Keratinocyte (primary cell): ENCODE measurements at regions not wholly inside any gene's neighbourhood (a gene's known extent, or its start where the extent isn't known, plus 50 kb on each side); places are given as distances from the start of the nearest gene placed in this dataset.

Experiments
- DNase-seq: peaks from one replicate; pipeline ENCODE4 v3.0.0-alpha.2; 2011; ENCODE audit warnings: low read depth, missing footprints, low spot score
- FAIRE-seq: peaks from 2 replicates; lab custom pipeline; 2011; peaks lifted over from hg19 to GRCh38; lab: Jason Lieb, UNC
- H2AFZ ChIP-seq: 2 replicates; pipeline ENCODE4 v1.6.0; 2012; ENCODE audit warnings: low read length, control low read depth, inconsistent platforms; ENCODE audit not compliant: control insufficient read depth
- H3K27ac ChIP-seq: 2 replicates; pipeline ENCODE4 v1.5.1; 2011; ENCODE audit warnings: low read length; ENCODE audit not compliant: control insufficient read depth, insufficient read depth
- H3K27me3 ChIP-seq: 3 replicates; pipeline ENCODE4 v1.6.0; 2011; ENCODE audit warnings: low read length; ENCODE audit not compliant: control insufficient read depth, insufficient read depth; ENCODE audit errors: extremely low read depth
- H3K36me3 ChIP-seq, 2 experiments: 2 replicates in 1 of 2; 3 replicates in 1 of 2; pipeline ENCODE4 v1.5.1; 2011; ENCODE audit warnings: low read length in 2 of 2, mild to moderate bottlenecking in 1 of 2; ENCODE audit not compliant: control insufficient read depth in 2 of 2, insufficient read depth in 2 of 2; ENCODE audit errors: extremely low read depth in 1 of 2
- H3K4me1 ChIP-seq: 3 replicates; pipeline ENCODE4 v1.5.1; 2011; ENCODE audit warnings: low read length; ENCODE audit not compliant: control insufficient read depth, insufficient read depth; ENCODE audit errors: extremely low read depth
- H3K4me2 ChIP-seq: 3 replicates; pipeline ENCODE4 v1.6.0; 2011; ENCODE audit warnings: low read depth, low read length; ENCODE audit not compliant: control insufficient read depth, insufficient read depth; ENCODE audit errors: extremely low read depth
- H3K4me3 ChIP-seq, 3 experiments: fragments of 200-600 bp in 1 of 3; sonication (generic) in 1 of 3; 2 replicates in 2 of 3; 3 replicates in 1 of 3; pipeline ENCODE4 v1.5.1; 2011 to 2016; ENCODE audit warnings: low read length in 3 of 3, mild to moderate bottlenecking in 3 of 3, control low read depth in 2 of 3, inconsistent platforms in 1 of 3, low read depth in 1 of 3, mixed read lengths in 1 of 3, mixed run types in 1 of 3, moderate library complexity in 1 of 3; ENCODE audit not compliant: control insufficient read depth in 2 of 3, insufficient read depth in 2 of 3; ENCODE audit errors: extremely low read depth in 1 of 3
- H3K79me2 ChIP-seq: 2 replicates; pipeline ENCODE4 v1.6.0; 2012; ENCODE audit warnings: low read length; ENCODE audit not compliant: control insufficient read depth, insufficient read depth
- H3K9ac ChIP-seq: 3 replicates; pipeline ENCODE4 v1.6.0; 2011; ENCODE audit warnings: low read length; ENCODE audit not compliant: control insufficient read depth, insufficient read depth; ENCODE audit errors: extremely low read depth
- H3K9me1 ChIP-seq: 3 replicates; pipeline ENCODE4 v1.6.0; 2011; ENCODE audit warnings: low read length; ENCODE audit not compliant: control insufficient read depth, insufficient read depth; ENCODE audit errors: extremely low read depth
- H3K9me3 ChIP-seq: 2 replicates; pipeline ENCODE4 v1.5.1; 2012; ENCODE audit warnings: low read depth, low read length; ENCODE audit not compliant: control insufficient read depth
- H4K20me1 ChIP-seq: 3 replicates; pipeline ENCODE4 v1.6.0; 2011; ENCODE audit warnings: low read length; ENCODE audit not compliant: control insufficient read depth, insufficient read depth; ENCODE audit errors: extremely low read depth
- CTCF ChIP-seq, 3 experiments: IDR thresholded peaks in 1 of 3; conservative IDR thresholded peaks in 1 of 3; optimal IDR thresholded peaks in 1 of 3; 2 replicates in 2 of 3; 3 replicates in 1 of 3; pipeline versions ENCODE3 to v1.5.1; 2011; ENCODE audit warnings: low read length in 3 of 3, mild to moderate bottlenecking in 3 of 3, moderate library complexity in 2 of 3, control low read depth in 1 of 3, inconsistent platforms in 1 of 3; ENCODE audit not compliant: insufficient read depth in 2 of 3; ENCODE audit errors: extremely low read depth in 1 of 3
- EZH2 ChIP-seq: IDR thresholded peaks from one replicate; pipeline ENCODE4 v1.6.1; 2012; ENCODE audit warnings: inconsistent platforms, mild to moderate bottlenecking, low read length, moderate library complexity
- dilution Hi-C: fragments of 300-500 bp; cut with MboI; formaldehyde crosslinking; loops from one replicate; pipeline ENCODE4 v1.7.0; 2020; ENCODE audit warnings: low sequenced_read_pairs; ENCODE audit not compliant: extremely low pct_ligation_motif_present

- H2AFZ ChIP-seq = no peak overlapping the region
- no peak for TF ChIP-seq EZH2
- no peak for TF ChIP-seq CTCF (optimal IDR thresholded peaks at IDR 0.05 in 1 of 3, IDR thresholded peaks at IDR 0.05 in 1 of 3, conservative IDR thresholded peaks at IDR 0.05 in 1 of 3; ENCODE audit: extremely low read depth in 1 of 3, insufficient read depth in 2 of 3, low read length in 3 of 3)
- no peaks in the 10 kb centered on the region for H3K4me1 ChIP-seq
- H3K79me2 ChIP-seq = no peaks in the 10 kb centered on the region
- no peak overlapping the region for H3K27ac ChIP-seq
- peaks cover 21% of the 10 kb centered on the region for H3K27me3 ChIP-seq
- H3K9ac ChIP-seq = no peak overlapping the region
- no peaks in the 10 kb centered on the region for H3K9me3 ChIP-seq
- no peak for DNase-seq
- H3K9me1 ChIP-seq = no peaks in the 10 kb centered on the region
- no peak for FAIRE-seq
- no peak overlapping the region for H3K4me2 ChIP-seq
- no peaks in the 10 kb centered on the region for H4K20me1 ChIP-seq
- no peaks in the 10 kb centered on the region for H3K36me3 ChIP-seq
- dilution Hi-C loops = no loop called here
- no peak overlapping the region for H3K4me3 ChIP-seq
These were observed 162.9 kb downstream of the ACTR3B start for GRCh38 chr7:152922318-152923081.

GRCh38 chr7:152923711-152924110 lies 164.2 kb downstream of the ACTR3B start:
- no peak overlapping the region for H3K27ac ChIP-seq
- H3K9me3 ChIP-seq = no peaks in the 10 kb centered on the region
- no peaks in the 10 kb centered on the region for H3K9me1 ChIP-seq
- no peak for FAIRE-seq
- no peak overlapping the region for H2AFZ ChIP-seq
- H3K27me3 ChIP-seq = peaks cover 21% of the 10 kb centered on the region
- no peak for TF ChIP-seq CTCF (optimal IDR thresholded peaks at IDR 0.05 in 1 of 3, IDR thresholded peaks at IDR 0.05 in 1 of 3, conservative IDR thresholded peaks at IDR 0.05 in 1 of 3; ENCODE audit: extremely low read depth in 1 of 3, insufficient read depth in 2 of 3, low read length in 3 of 3)
- TF ChIP-seq EZH2 = no peak
- H3K79me2 ChIP-seq = no peaks in the 10 kb centered on the region
- H4K20me1 ChIP-seq = no peaks in the 10 kb centered on the region
- H3K4me1 ChIP-seq = no peaks in the 10 kb centered on the region
- no peak overlapping the region for H3K4me2 ChIP-seq
- DNase-seq = no peak
- dilution Hi-C loops = no loop called here
- no peak overlapping the region for H3K4me3 ChIP-seq
- H3K9ac ChIP-seq = no peak overlapping the region
- H3K36me3 ChIP-seq = no peaks in the 10 kb centered on the region
